ENCODE measurements at regions not wholly inside any gene's neighbourhood (a gene's known extent, or its start where the extent isn't known, plus 50 kb on each side); places are given as distances from the start of the nearest gene placed in this dataset.

DNA sequence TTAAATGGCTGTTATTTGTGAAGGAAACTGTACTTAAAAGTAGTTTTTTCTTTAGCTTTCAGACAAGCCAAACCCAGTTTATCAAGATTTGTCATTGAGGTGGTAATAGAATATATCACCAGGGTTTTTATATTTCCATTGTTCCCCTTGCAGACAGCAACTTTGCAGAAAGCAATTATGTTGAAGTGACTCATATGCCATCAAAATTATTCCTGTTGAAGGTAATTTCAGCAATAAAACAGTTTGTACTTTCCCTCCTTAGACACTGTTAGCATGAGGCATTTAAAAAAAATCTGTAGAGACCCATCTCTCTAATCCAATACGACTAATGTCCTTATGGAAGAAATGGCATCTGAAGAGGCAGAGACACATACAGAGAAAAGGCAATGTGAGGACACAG is 219.0 kb downstream of the NFKBIZ start:
- no peaks in the 10 kb centered on the region for H4K20me1 ChIP-seq (ENCODE audit: insufficient read depth, low read length, poor library complexity, severe bottlenecking)
- H3K36me3 ChIP-seq (ENCODE audit: insufficient read depth, low read length): no peaks in the 10 kb centered on the region
- no peaks in the 10 kb centered on the region for H3K9me2 ChIP-seq (replicated peaks; ENCODE audit: low read depth, low read length)
- H3K4me1 ChIP-seq (ENCODE audit: insufficient read depth, low read length, poor library complexity, severe bottlenecking): peaks cover 9% of the 10 kb centered on the region
- H3K9me3 ChIP-seq (ENCODE audit: insufficient read depth, low read depth, low read length): no peaks in the 10 kb centered on the region; the same call in 1 of the 2 replicates
- H3K4me3 ChIP-seq (ENCODE audit: low read length, poor library complexity, severe bottlenecking): no peak overlapping the region
- TF ChIP-seq EZH2phosphoT487 (IDR thresholded peaks at IDR 0.05; ENCODE audit: borderline replicate concordance): no peak
- TF ChIP-seq, protein P1, sequence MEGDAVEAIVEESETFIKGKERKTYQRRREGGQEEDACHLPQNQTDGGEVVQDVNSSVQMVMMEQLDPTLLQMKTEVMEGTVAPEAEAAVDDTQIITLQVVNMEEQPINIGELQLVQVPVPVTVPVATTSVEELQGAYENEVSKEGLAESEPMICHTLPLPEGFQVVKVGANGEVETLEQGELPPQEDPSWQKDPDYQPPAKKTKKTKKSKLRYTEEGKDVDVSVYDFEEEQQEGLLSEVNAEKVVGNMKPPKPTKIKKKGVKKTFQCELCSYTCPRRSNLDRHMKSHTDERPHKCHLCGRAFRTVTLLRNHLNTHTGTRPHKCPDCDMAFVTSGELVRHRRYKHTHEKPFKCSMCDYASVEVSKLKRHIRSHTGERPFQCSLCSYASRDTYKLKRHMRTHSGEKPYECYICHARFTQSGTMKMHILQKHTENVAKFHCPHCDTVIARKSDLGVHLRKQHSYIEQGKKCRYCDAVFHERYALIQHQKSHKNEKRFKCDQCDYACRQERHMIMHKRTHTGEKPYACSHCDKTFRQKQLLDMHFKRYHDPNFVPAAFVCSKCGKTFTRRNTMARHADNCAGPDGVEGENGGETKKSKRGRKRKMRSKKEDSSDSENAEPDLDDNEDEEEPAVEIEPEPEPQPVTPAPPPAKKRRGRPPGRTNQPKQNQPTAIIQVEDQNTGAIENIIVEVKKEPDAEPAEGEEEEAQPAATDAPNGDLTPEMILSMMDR (conservative IDR thresholded peaks at IDR 0.05; ENCODE audit: low read length): no peak
- H3K27me3 ChIP-seq (ENCODE audit: insufficient read depth, low read length, poor library complexity, severe bottlenecking): no peaks in the 10 kb centered on the region
- H3K4me2 ChIP-seq (ENCODE audit: low read depth, low read length, poor library complexity, severe bottlenecking): no peak overlapping the region
- no peak overlapping the region for H3K9ac ChIP-seq (ENCODE audit: low read depth, low read length, poor library complexity, severe bottlenecking)
- H2AFZ ChIP-seq (ENCODE audit: low read length): 0 out of 2 replicates have a peak overlapping the region, but pooled peaks have one; percentile 35
- no peaks in the 10 kb centered on the region for H3F3A ChIP-seq (ENCODE audit: low read depth)
- H3K79me2 ChIP-seq (ENCODE audit: insufficient read depth, low read length): no peaks in the 10 kb centered on the region

DNA sequence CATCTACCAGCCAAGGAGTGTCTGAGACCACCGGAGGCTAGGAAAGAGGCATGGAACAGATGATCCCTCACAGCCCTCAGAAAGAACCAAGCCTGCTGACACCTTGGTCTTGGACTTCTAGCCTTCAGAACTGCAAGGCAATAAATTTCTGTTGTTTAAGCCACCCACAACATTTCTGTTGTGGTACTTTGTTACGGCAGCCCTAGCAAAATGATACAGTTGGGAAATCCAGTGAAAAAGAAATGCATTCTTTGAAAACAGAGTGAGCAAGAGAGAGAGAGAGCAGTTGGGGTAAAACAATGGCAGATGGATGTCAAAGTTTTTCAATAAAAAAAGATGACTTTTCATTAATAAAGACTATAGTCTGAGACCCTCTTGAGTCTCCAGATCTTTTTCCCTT is 219.4 kb downstream of the NFKBIZ start:
- no peaks in the 10 kb centered on the region for H4K20me1 ChIP-seq (ENCODE audit: insufficient read depth, low read length, poor library complexity, severe bottlenecking)
- peaks cover 9% of the 10 kb centered on the region for H3K4me1 ChIP-seq (ENCODE audit: insufficient read depth, low read length, poor library complexity, severe bottlenecking)
- H3K27me3 ChIP-seq (ENCODE audit: insufficient read depth, low read length, poor library complexity, severe bottlenecking): no peaks in the 10 kb centered on the region
- H3K9me2 ChIP-seq (replicated peaks; ENCODE audit: low read depth, low read length): no peaks in the 10 kb centered on the region
- no peak overlapping the region for H2AFZ ChIP-seq (ENCODE audit: low read length)
- no peaks in the 10 kb centered on the region; the same call in 1 of the 2 replicates for H3K9me3 ChIP-seq (ENCODE audit: insufficient read depth, low read depth, low read length)
- H3K9ac ChIP-seq (ENCODE audit: low read depth, low read length, poor library complexity, severe bottlenecking): no peak overlapping the region
- H3K4me3 ChIP-seq (ENCODE audit: low read length, poor library complexity, severe bottlenecking): no peak overlapping the region
- H3K79me2 ChIP-seq (ENCODE audit: insufficient read depth, low read length): no peaks in the 10 kb centered on the region
- no peaks in the 10 kb centered on the region for H3K36me3 ChIP-seq (ENCODE audit: insufficient read depth, low read length)
- no peak overlapping the region for H3K4me2 ChIP-seq (ENCODE audit: low read depth, low read length, poor library complexity, severe bottlenecking)
- no peak for TF ChIP-seq EZH2phosphoT487 (IDR thresholded peaks at IDR 0.05; ENCODE audit: borderline replicate concordance)
- TF ChIP-seq, protein P1 (conservative IDR thresholded peaks at IDR 0.05; ENCODE audit: low read length): no peak
- H3F3A ChIP-seq (ENCODE audit: low read depth): no peaks in the 10 kb centered on the region

DNA sequence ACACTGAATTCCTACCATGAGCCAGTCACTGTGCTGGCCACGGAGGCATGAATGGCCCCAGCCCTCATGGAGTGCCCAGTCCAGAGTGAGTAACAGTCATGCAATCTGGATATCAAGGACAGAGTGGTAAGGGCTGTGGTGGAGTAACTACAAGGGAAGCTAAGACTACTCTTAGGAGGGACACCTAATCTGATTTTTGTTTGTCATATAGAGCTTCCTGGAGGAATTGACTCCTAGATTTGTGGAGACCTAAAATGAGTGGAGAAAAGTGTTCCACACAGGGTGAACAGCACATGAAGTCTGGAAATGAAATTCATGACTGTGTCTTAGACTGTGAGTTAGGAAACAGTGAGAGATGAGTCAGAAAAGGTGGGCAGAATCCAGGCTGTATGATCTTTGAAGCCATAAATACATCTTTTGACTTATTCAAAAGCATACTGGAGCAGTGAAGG is 219.9 kb downstream of the NFKBIZ start:
- H3K9me2 ChIP-seq (replicated peaks; ENCODE audit: low read depth, low read length): no peaks in the 10 kb centered on the region
- H3K4me2 ChIP-seq (ENCODE audit: low read depth, low read length, poor library complexity, severe bottlenecking): no peak overlapping the region
- H3K79me2 ChIP-seq (ENCODE audit: insufficient read depth, low read length): no peaks in the 10 kb centered on the region
- TF ChIP-seq, protein P1 (conservative IDR thresholded peaks at IDR 0.05; ENCODE audit: low read length): no peak
- no peak for TF ChIP-seq EZH2phosphoT487 (IDR thresholded peaks at IDR 0.05; ENCODE audit: borderline replicate concordance)
- no peaks in the 10 kb centered on the region for H3F3A ChIP-seq (ENCODE audit: low read depth)
- no peaks in the 10 kb centered on the region; the same call in 1 of the 2 replicates for H3K9me3 ChIP-seq (ENCODE audit: insufficient read depth, low read depth, low read length)
- H3K36me3 ChIP-seq (ENCODE audit: insufficient read depth, low read length): no peaks in the 10 kb centered on the region
- H3K4me1 ChIP-seq (ENCODE audit: insufficient read depth, low read length, poor library complexity, severe bottlenecking): peaks cover 9% of the 10 kb centered on the region
- H2AFZ ChIP-seq (ENCODE audit: low read length): no peak overlapping the region
- H4K20me1 ChIP-seq (ENCODE audit: insufficient read depth, low read length, poor library complexity, severe bottlenecking): no peaks in the 10 kb centered on the region
- H3K9ac ChIP-seq (ENCODE audit: low read depth, low read length, poor library complexity, severe bottlenecking): no peak overlapping the region
- no peaks in the 10 kb centered on the region for H3K27me3 ChIP-seq (ENCODE audit: insufficient read depth, low read length, poor library complexity, severe bottlenecking)
- H3K4me3 ChIP-seq (ENCODE audit: low read length, poor library complexity, severe bottlenecking): no peak overlapping the region

Measured in Loucy (cell line).